ENCODE measurements at regions not wholly inside any gene's neighbourhood (a gene's known extent, or its start where the extent isn't known, plus 50 kb on each side); places are given as distances from the start of the nearest gene placed in this dataset.
"Not testable (repeated sequence)": the region's sequence is repeated elsewhere in the genome, so short reads cannot be mapped to it uniquely, and the experiment has no call there.

GRCh38 chr3:153853163-153853562, 268.0 kb upstream of the ARHGEF26 start:
- H3K4me3 ChIP-seq = no peak overlapping the region
- intact Hi-C loops (cut with DNase I; ENCODE audit: low total_unique reads) = no loop called here

GRCh38 chr3:153855772-153856171, 265.4 kb upstream of the ARHGEF26 start:
- intact Hi-C loops (cut with DNase I; ENCODE audit: low total_unique reads) = no loop called here
- no peak for TF ChIP-seq POLR2A (IDR thresholded peaks at IDR 0.05)
- no peak for TF ChIP-seq CTCF (IDR thresholded peaks at IDR 0.05)
- TF ChIP-seq POLR2AphosphoS5 (IDR thresholded peaks at IDR 0.05) = no peak

More at GRCh38 chr3:153853163-153853562, 268.0 kb upstream of the ARHGEF26 start:
- Histone ChIP-seq H3K27ac (no peak overlapping the region), H3K27me3 (no peaks in the 10 kb centered on the region), H3K36me3 (no peaks in the 10 kb centered on the region), H3K4me1 (no peaks in the 10 kb centered on the region), H3K9me3 (no peaks in the 10 kb centered on the region)
- TF ChIP-seq POLR2A (IDR thresholded peaks at IDR 0.05) = no peak
- no peak for TF ChIP-seq POLR2AphosphoS5 (IDR thresholded peaks at IDR 0.05)
- TF ChIP-seq CTCF (IDR thresholded peaks at IDR 0.05) = no peak
- DNase-seq (ENCODE audit: low spot score in 2 of 2) = no peak

GRCh38 chr3:153856932-153857331, 264.3 kb upstream of the ARHGEF26 start:
- H3K4me1 ChIP-seq = no peaks in the 10 kb centered on the region
- no peak overlapping the region for H3K4me3 ChIP-seq
- H3K36me3 ChIP-seq = no peaks in the 10 kb centered on the region
- no peaks in the 10 kb centered on the region for H3K27me3 ChIP-seq
- DNase-seq (ENCODE audit: low spot score in 2 of 2) = no peak
- no peak overlapping the region for H3K27ac ChIP-seq
- TF ChIP-seq POLR2A (IDR thresholded peaks at IDR 0.05) = no peak
- no peaks in the 10 kb centered on the region for H3K9me3 ChIP-seq
- intact Hi-C loops (cut with DNase I; ENCODE audit: low total_unique reads) = no loop called here

More at GRCh38 chr3:153855772-153856171, 265.4 kb upstream of the ARHGEF26 start:
- DNase-seq (ENCODE audit: low spot score in 2 of 2) = no peak
- Histone ChIP-seq H3K36me3 (no peaks in the 10 kb centered on the region), H3K4me1 (no peaks in the 10 kb centered on the region), H3K27me3 (no peaks in the 10 kb centered on the region), H3K27ac (no peak overlapping the region), H3K4me3 (no peak overlapping the region), H3K9me3 (no peaks in the 10 kb centered on the region)

GRCh38 chr3:153864793-153865192, 256.4 kb upstream of the ARHGEF26 start:
- TF ChIP-seq POLR2A (IDR thresholded peaks at IDR 0.05) = no peak
- TF ChIP-seq POLR2AphosphoS5 (IDR thresholded peaks at IDR 0.05) = no peak
- TF ChIP-seq CTCF (IDR thresholded peaks at IDR 0.05) = no peak
- H3K9me3 ChIP-seq = no peaks in the 10 kb centered on the region
- H3K36me3 ChIP-seq = no peaks in the 10 kb centered on the region
- intact Hi-C loops (cut with DNase I; ENCODE audit: low total_unique reads) = no loop called here
- H3K4me1 ChIP-seq = no peaks in the 10 kb centered on the region
- H3K27me3 ChIP-seq = no peaks in the 10 kb centered on the region
- H3K27ac ChIP-seq = no peak overlapping the region
- no peak overlapping the region for H3K4me3 ChIP-seq
- DNase-seq (ENCODE audit: low spot score in 2 of 2) = no peak

GRCh38 chr3:153866901-153867300, 254.3 kb upstream of the ARHGEF26 start:
- H3K36me3 ChIP-seq = no peaks in the 10 kb centered on the region
- H3K4me1 ChIP-seq = no peaks in the 10 kb centered on the region
- H3K9me3 ChIP-seq = no peaks in the 10 kb centered on the region
- TF ChIP-seq CTCF (IDR thresholded peaks at IDR 0.05) (no peak), POLR2AphosphoS5 (IDR thresholded peaks at IDR 0.05) (no peak), POLR2A (IDR thresholded peaks at IDR 0.05) (no peak)
- DNase-seq (ENCODE audit: low spot score in 2 of 2) = no peak
- H3K27me3 ChIP-seq = no peaks in the 10 kb centered on the region
- intact Hi-C loops (cut with DNase I; ENCODE audit: low total_unique reads) = no loop called here
- no peak overlapping the region for H3K27ac ChIP-seq
- H3K4me3 ChIP-seq = no peak overlapping the region

- intact Hi-C loops (cut with DNase I; ENCODE audit: low total_unique reads); H3K4me3 ChIP-seq; DNase-seq (ENCODE audit: low spot score in 2 of 2): not testable (repeated sequence)
Observed at GRCh38 chr3:153874348-153874747, 246.8 kb upstream of the ARHGEF26 start.

More at GRCh38 chr3:153874348-153874747, 246.8 kb upstream of the ARHGEF26 start:
- not testable (repeated sequence) for H3K36me3 ChIP-seq, H3K27me3 ChIP-seq, H3K4me1 ChIP-seq, H3K27ac ChIP-seq
- H3K9me3 ChIP-seq = peaks cover 8 to 17% of the 10 kb centered on the region in 2 donors

All from breast epithelium (tissue), 4 donors.